ENCODE measurements at regions not wholly inside any gene's neighbourhood (a gene's known extent, or its start where the extent isn't known, plus 50 kb on each side); places are given as distances from the start of the nearest gene placed in this dataset.

DNA sequence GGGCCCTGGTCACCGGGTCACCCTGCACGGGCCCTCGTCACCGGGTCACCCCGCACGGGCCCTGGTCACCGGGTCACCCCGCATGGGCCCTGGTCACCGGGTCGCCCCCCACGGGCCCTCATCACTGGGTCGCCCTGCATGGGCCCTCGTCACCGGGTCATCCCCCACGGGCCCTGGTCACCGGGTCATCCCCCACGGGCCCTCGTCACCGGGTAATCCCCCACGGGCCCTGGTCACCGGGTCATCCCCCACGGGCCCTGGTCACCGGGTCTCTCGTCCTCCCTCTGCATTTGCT is 77.6 kb downstream of the RIPK4 start:
- in situ Hi-C loops (cut with MboI; ENCODE audit: low sequenced_read_pairs) = no loop called here
- Histone ChIP-seq H3K27me3 (ENCODE audit: low read depth) (no peaks in the 10 kb centered on the region), H3K9me3 (no peaks in the 10 kb centered on the region)

DNA sequence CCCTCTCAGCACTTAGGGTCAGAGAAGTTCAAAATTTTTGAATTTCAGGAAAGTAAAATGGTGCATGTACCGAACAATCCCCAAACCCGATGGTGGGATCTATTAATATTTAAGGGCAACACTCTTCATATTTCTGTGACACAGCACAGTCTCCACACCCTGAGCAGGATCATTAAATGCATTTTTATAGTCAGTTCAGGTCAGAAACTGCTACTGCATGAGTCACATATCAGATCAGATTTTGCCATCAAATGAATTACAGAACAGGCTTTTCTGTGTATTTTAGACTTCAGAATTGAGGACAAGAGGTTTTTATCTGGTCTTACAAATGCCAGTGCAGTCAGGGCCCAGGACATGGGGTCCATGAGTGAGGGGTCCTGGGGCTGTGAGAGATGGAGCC is 79.2 kb downstream of the RIPK4 start:
- Histone ChIP-seq H3K9me3 (no peaks in the 10 kb centered on the region), H3K4me1 (no peaks in the 10 kb centered on the region), H3K36me3 (replicated peaks) (no peaks in the 10 kb centered on the region), H3K4me3 (no peak overlapping the region), H3K27me3 (ENCODE audit: low read depth) (no peaks in the 10 kb centered on the region)
- DNase-seq (ENCODE audit: low spot score in 2 of 2) = no peak
- in situ Hi-C loops (cut with MboI; ENCODE audit: low sequenced_read_pairs) = no loop called here

More for the DNA sequence above, 77.6 kb downstream of the RIPK4 start:
- H3K4me1 ChIP-seq = no peaks in the 10 kb centered on the region
- no peaks in the 10 kb centered on the region for H3K36me3 ChIP-seq (replicated peaks)
- DNase-seq (ENCODE audit: low spot score in 2 of 2) = no peak
- H3K4me3 ChIP-seq = no peak overlapping the region

- no peaks in the 10 kb centered on the region for H3K27me3 ChIP-seq (ENCODE audit: low read depth)
- in situ Hi-C loops (cut with MboI; ENCODE audit: low sequenced_read_pairs) = no loop called here
- no peaks in the 10 kb centered on the region for H3K4me1 ChIP-seq
- H3K4me3 ChIP-seq = no peak overlapping the region
- H3K36me3 ChIP-seq (replicated peaks) = no peaks in the 10 kb centered on the region
- no peak for DNase-seq (ENCODE audit: low spot score in 2 of 2)
- no peaks in the 10 kb centered on the region for H3K9me3 ChIP-seq
These were observed 80.2 kb downstream of the RIPK4 start for GRCh38 chr21:41686664-41687063.

DNA sequence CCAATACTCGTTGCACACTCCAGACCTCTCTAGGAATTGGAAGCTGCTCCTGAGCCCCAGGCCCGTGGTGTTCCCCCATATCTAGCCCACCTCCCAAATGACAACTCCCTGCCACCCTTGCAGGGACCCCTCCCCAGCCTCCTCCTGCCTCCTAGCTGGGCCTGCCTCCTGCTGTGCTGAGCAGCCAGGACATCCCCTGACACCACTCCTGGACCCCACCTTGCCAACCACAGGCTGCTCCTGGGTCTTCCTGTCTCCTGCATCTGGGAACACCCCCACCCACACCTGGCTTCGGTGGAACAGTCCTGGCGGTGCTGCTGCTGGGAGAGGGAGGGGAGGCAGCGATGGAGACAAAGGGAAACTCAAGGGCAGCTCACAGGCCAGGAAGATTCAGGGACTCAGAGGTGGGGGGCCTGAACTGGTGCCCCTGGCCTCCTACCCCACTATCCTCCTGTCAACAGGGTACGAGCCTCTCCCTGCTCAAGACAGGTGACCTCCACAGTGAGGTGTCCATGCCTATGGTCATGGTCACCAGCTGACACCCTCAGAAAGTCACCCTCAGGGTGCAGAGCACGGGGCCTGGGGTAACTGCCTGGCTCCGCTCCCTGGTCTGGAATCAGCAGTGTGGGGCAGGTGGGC is 81.2 kb downstream of the RIPK4 start:
- no peaks in the 10 kb centered on the region for H3K4me1 ChIP-seq
- in situ Hi-C loops (cut with MboI; ENCODE audit: low sequenced_read_pairs) = no loop called here
- no peak overlapping the region for H3K4me3 ChIP-seq
- no peaks in the 10 kb centered on the region for H3K36me3 ChIP-seq (replicated peaks)
- no peak for DNase-seq (ENCODE audit: low spot score in 2 of 2)
- H3K27me3 ChIP-seq (ENCODE audit: low read depth) = no peaks in the 10 kb centered on the region
- H3K9me3 ChIP-seq = no peaks in the 10 kb centered on the region

GRCh38 chr21:41684381-41685245 is 82.2 kb downstream of the RIPK4 start:
- no peaks in the 10 kb centered on the region for H3K9me3 ChIP-seq
- no peaks in the 10 kb centered on the region for H3K4me1 ChIP-seq
- H3K36me3 ChIP-seq (replicated peaks) = no peaks in the 10 kb centered on the region
- no peak for DNase-seq (ENCODE audit: low spot score in 2 of 2)
- no peaks in the 10 kb centered on the region for H3K27me3 ChIP-seq (ENCODE audit: low read depth)
- no peak overlapping the region for H3K4me3 ChIP-seq
- in situ Hi-C loops (cut with MboI; ENCODE audit: low sequenced_read_pairs) = no loop called here

GRCh38 chr21:41683815-41684214 is 83.0 kb downstream of the RIPK4 start:
- Histone ChIP-seq H3K4me3 (no peak overlapping the region), H3K9me3 (no peaks in the 10 kb centered on the region), H3K4me1 (no peaks in the 10 kb centered on the region), H3K36me3 (replicated peaks) (no peaks in the 10 kb centered on the region), H3K27me3 (ENCODE audit: low read depth) (no peaks in the 10 kb centered on the region)
- in situ Hi-C loops (cut with MboI; ENCODE audit: low sequenced_read_pairs) = no loop called here
- DNase-seq (ENCODE audit: low spot score in 2 of 2) = no peak

- DNase-seq (ENCODE audit: low spot score in 2 of 2) = no peak
- H3K4me1 ChIP-seq = no peaks in the 10 kb centered on the region
- no peaks in the 10 kb centered on the region for H3K9me3 ChIP-seq
- no peaks in the 10 kb centered on the region for H3K27me3 ChIP-seq (ENCODE audit: low read depth)
- H3K36me3 ChIP-seq (replicated peaks) = no peaks in the 10 kb centered on the region
- no peak overlapping the region for H3K4me3 ChIP-seq
- in situ Hi-C loops (cut with MboI; ENCODE audit: low sequenced_read_pairs) = no loop called here
These were observed 84.1 kb downstream of the RIPK4 start for GRCh38 chr21:41682719-41683179.

DNA sequence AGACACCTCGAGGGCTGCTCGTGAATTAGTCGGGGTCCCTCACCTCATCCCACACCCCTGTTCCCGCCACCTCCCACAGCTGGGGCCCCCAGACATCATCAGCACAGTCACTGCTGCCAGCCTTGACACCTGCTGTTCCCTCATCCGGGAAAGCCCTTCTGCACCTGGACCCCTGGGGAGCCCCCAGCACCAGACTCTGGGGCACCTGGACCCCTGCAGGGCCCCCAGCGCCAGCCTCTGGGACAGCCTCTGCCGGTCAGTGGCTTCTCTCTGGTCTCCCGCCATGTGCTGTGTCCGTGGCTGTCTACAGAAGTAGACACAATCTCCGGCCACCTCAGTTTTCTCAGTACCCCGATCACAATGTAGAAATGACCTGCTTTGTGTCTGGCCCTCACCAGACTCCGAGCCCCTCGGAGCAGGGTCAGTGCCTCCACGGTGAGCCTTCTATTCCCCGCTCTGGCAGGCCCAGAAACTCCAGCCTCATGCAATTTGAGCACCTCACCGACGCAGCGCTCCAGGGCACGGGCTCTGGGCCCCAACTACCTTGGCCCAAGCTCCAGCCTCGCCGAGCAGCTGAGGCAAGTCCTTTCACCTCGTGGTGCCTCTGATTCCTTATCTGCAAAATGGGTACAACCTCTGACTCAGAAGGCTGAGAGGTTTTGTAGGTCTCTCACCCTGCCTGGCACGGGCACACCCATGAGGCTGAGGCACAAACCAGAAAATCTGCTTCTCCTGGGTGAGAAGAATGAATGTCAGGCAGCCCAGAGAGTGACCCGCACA is 84.7 kb downstream of the RIPK4 start:
- H3K27me3 ChIP-seq (ENCODE audit: low read depth) = no peaks in the 10 kb centered on the region
- no peak for DNase-seq (ENCODE audit: low spot score in 2 of 2)

GRCh38 chr21:41681348-41681801 is 85.5 kb downstream of the RIPK4 start:
- Histone ChIP-seq H3K36me3 (replicated peaks) (no peaks in the 10 kb centered on the region), H3K9me3 (no peaks in the 10 kb centered on the region), H3K4me3 (no peak overlapping the region), H3K27me3 (ENCODE audit: low read depth) (no peaks in the 10 kb centered on the region), H3K4me1 (no peaks in the 10 kb centered on the region)
- no peak for DNase-seq (ENCODE audit: low spot score in 2 of 2)
- in situ Hi-C loops (cut with MboI; ENCODE audit: low sequenced_read_pairs) = no loop called here

More for the DNA sequence above, 84.7 kb downstream of the RIPK4 start:
- no peaks in the 10 kb centered on the region for H3K36me3 ChIP-seq (replicated peaks)
- in situ Hi-C loops (cut with MboI; ENCODE audit: low sequenced_read_pairs) = no loop called here
- no peaks in the 10 kb centered on the region for H3K9me3 ChIP-seq
- no peak overlapping the region for H3K4me3 ChIP-seq
- no peaks in the 10 kb centered on the region for H3K4me1 ChIP-seq

GRCh38 chr21:41680444-41681347 is 86.2 kb downstream of the RIPK4 start:
- Histone ChIP-seq H3K4me1 (no peaks in the 10 kb centered on the region), H3K9me3 (no peaks in the 10 kb centered on the region), H3K4me3 (no peak overlapping the region), H3K27me3 (ENCODE audit: low read depth) (no peaks in the 10 kb centered on the region), H3K36me3 (replicated peaks) (no peaks in the 10 kb centered on the region)
- no peak for DNase-seq (ENCODE audit: low spot score in 2 of 2)
- in situ Hi-C loops (cut with MboI; ENCODE audit: low sequenced_read_pairs) = no loop called here

DNA sequence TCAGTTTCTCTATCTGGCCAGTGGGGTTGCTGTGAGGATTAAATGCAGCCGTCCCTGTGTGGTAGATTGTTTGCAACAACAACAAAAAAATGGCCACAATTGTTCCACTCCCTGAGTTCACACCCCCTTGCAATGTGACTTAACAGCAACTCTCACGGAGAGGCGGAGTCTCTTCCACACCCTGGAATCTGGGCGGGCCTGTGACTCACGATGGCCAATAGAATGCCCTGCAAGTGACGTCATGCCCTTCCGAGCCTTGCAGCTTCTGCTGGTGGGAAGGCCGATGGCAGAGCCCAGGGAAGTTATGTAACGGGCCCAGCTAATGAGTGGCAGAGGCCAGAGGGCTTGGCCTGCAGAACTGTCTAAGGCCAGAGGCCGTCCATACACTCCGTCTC is 87.9 kb downstream of the RIPK4 start:
- Histone ChIP-seq H3K36me3 (replicated peaks) (no peaks in the 10 kb centered on the region), H3K4me1 (no peaks in the 10 kb centered on the region), H3K4me3 (no peak overlapping the region), H3K27me3 (ENCODE audit: low read depth) (no peaks in the 10 kb centered on the region), H3K9me3 (no peaks in the 10 kb centered on the region)
- peak in 1 of 2 experiments; percentile 27 for DNase-seq (ENCODE audit: low spot score in 2 of 2)
- in situ Hi-C loops (cut with MboI; ENCODE audit: low sequenced_read_pairs) = no loop called here

DNA sequence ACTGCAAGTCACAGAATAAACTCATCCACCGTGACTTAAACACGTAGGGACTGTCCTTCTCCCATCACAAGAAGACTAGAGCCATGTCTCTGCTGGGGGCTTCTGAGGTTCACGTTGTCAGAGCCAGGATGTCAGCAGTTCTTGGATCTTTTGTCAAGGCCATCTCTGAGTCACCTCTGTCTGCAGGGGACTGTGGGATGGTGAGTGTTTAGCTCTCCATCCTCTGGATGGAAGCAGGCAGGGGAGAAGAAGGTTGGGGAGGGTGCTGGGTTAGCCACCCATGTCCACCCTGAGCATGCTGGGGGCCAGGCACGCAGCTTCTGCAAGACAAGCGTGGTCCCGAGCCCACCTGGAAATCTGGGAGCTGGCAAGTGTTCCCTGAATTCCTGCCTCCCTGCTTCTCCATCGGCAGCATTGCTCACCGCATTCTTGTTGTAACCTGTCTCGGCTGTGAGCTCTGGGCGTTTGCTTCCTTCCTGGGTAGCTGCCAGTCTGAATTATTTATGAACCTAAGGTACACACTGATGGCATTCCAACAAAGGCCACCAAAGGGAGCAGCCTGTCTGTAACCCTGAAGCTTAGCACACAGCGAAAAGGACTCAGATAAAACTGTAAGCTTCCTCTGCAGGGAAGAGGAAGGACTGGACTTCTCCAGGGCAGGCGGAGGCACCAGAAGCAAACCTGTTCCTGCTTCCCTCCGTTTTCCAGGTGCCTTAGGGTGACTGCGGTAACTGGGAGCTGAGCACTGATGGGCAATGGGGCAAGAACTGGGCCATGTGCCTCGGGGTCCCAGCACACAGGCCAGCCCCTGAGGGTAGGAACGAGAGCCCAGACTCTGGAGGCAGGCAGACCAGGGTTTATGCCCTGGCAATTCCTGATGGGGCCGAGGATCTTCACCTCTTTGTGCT is 88.6 kb downstream of the RIPK4 start:
- no peaks in the 10 kb centered on the region for H3K9me3 ChIP-seq
- H3K36me3 ChIP-seq (replicated peaks) = no peaks in the 10 kb centered on the region
- no peaks in the 10 kb centered on the region for H3K27me3 ChIP-seq (ENCODE audit: low read depth)
- in situ Hi-C loops (cut with MboI; ENCODE audit: low sequenced_read_pairs) = no loop called here
- no peaks in the 10 kb centered on the region for H3K4me1 ChIP-seq
- DNase-seq (ENCODE audit: low spot score in 2 of 2) = no peak
- H3K4me3 ChIP-seq = no peak overlapping the region

Measured in HAP-1 (cell line).